Neutrophil (primary cell): ENCODE measurements at regions not wholly inside any gene's neighbourhood (a gene's known extent, or its start where the extent isn't known, plus 50 kb on each side); places are given as distances from the start of the nearest gene placed in this dataset.

ENCODE experiments used
- H3K27ac ChIP-seq: fragments of 200-600 bp; sonication (generic); 2 replicates; pipeline ENCODE4 v1.5.1; 2016; ENCODE audit warnings: mild to moderate bottlenecking, moderate library complexity
- H3K27me3 ChIP-seq: fragments of 200-600 bp; sonication (generic); 2 replicates; pipeline ENCODE4 v1.6.0; 2016; ENCODE audit warnings: mild to moderate bottlenecking
- H3K36me3 ChIP-seq: fragments of 200-600 bp; sonication (generic); 2 replicates; pipeline ENCODE4 v1.5.1; 2017
- H3K4me1 ChIP-seq, 2 experiments: fragments of 200-600 bp in 1 of 2; sonication (generic) in 1 of 2; 1 replicate in 1 of 2; 2 replicates in 1 of 2; pipeline versions ENCODE4 v1.5.1 to v1.6.1; 2013 to 2016; ENCODE audit warnings: low read depth in 1 of 2, low read length in 1 of 2, mild to moderate bottlenecking in 1 of 2, moderate library complexity in 1 of 2; ENCODE audit not compliant: control insufficient read depth in 1 of 2, insufficient read depth in 1 of 2
- H3K4me3 ChIP-seq, 2 experiments: fragments of 200-600 bp in 1 of 2; sonication (generic) in 1 of 2; 1 replicate in 1 of 2; 2 replicates in 1 of 2; pipeline ENCODE4 v1.5.1; 2013 to 2016; ENCODE audit warnings: low read depth in 1 of 2, low read length in 1 of 2, mild to moderate bottlenecking in 1 of 2, moderate library complexity in 1 of 2
- H3K9me3 ChIP-seq: fragments of 200-600 bp; sonication (generic); 2 replicates; pipeline ENCODE4 v1.5.1; 2016
- CTCF ChIP-seq: fragments of 200-600 bp; sonication (generic); IDR thresholded peaks from 2 replicates; pipeline ENCODE4 v1.5.1; 2016; ENCODE audit warnings: antibody characterized with exemption

GRCh38 chr12:92487138-92487485, 215.7 kb upstream of the PLEKHG7 start:
- H3K4me1 ChIP-seq = no peaks in the 10 kb centered on the region
- H3K4me3 ChIP-seq = no peak overlapping the region
- no peak overlapping the region for H3K27ac ChIP-seq
- H3K9me3 ChIP-seq = no peaks in the 10 kb centered on the region
- no peak for TF ChIP-seq CTCF
- no peaks in the 10 kb centered on the region for H3K27me3 ChIP-seq
- H3K36me3 ChIP-seq = no peaks in the 10 kb centered on the region

GRCh38 chr12:92486443-92487137, 216.2 kb upstream of the PLEKHG7 start:
- no peak for TF ChIP-seq CTCF
- H3K4me1 ChIP-seq = no peaks in the 10 kb centered on the region
- H3K36me3 ChIP-seq = no peaks in the 10 kb centered on the region
- no peak overlapping the region for H3K27ac ChIP-seq
- no peaks in the 10 kb centered on the region for H3K9me3 ChIP-seq
- H3K4me3 ChIP-seq = no peak overlapping the region
- no peaks in the 10 kb centered on the region for H3K27me3 ChIP-seq

GRCh38 chr12:92485351-92486348, 217.1 kb upstream of the PLEKHG7 start:
- no peak for TF ChIP-seq CTCF
- no peaks in the 10 kb centered on the region for H3K4me1 ChIP-seq
- H3K27ac ChIP-seq = no peak overlapping the region
- no peak overlapping the region for H3K4me3 ChIP-seq
- H3K9me3 ChIP-seq = no peaks in the 10 kb centered on the region
- H3K27me3 ChIP-seq = no peaks in the 10 kb centered on the region
- no peaks in the 10 kb centered on the region for H3K36me3 ChIP-seq

GRCh38 chr12:92482599-92482998, 220.2 kb upstream of the PLEKHG7 start:
- Histone ChIP-seq H3K36me3 (no peaks in the 10 kb centered on the region), H3K27me3 (no peaks in the 10 kb centered on the region), H3K27ac (no peak overlapping the region), H3K4me1 (no peaks in the 10 kb centered on the region), H3K4me3 (no peak overlapping the region), H3K9me3 (no peaks in the 10 kb centered on the region)
- TF ChIP-seq CTCF = no peak

- H3K9me3 ChIP-seq = no peaks in the 10 kb centered on the region
- H3K36me3 ChIP-seq = no peaks in the 10 kb centered on the region
- no peak for TF ChIP-seq CTCF
- H3K27ac ChIP-seq = no peak overlapping the region
- H3K27me3 ChIP-seq = no peaks in the 10 kb centered on the region
- no peaks in the 10 kb centered on the region for H3K4me1 ChIP-seq
- H3K4me3 ChIP-seq = no peak overlapping the region
Measured at GRCh38 chr12:92481066-92481465, 221.7 kb upstream of the PLEKHG7 start.
